Suprapubic skin (tissue), 4 donors: ENCODE measurements at regions not wholly inside any gene's neighbourhood (a gene's known extent, or its start where the extent isn't known, plus 50 kb on each side); places are given as distances from the start of the nearest gene placed in this dataset.

Experiments used
- DNase-seq, 2 donors: peaks; one replicate each; pipeline ENCODE4 v3.0.0-alpha.2; 2019; ENCODE audit warnings: low spot score in 2 of 2
- H3K27ac ChIP-seq: fragments of 200-600 bp; sonication (generic); one replicate; pipeline ENCODE4 v1.5.1; 2019
- H3K27me3 ChIP-seq: fragments of 200-600 bp; sonication (generic); one replicate; pipeline ENCODE4 v1.5.1; 2019
- H3K36me3 ChIP-seq: fragments of 200-600 bp; sonication (generic); one replicate; pipeline ENCODE4 v1.5.1; 2019
- H3K4me1 ChIP-seq: fragments of 200-600 bp; sonication (generic); one replicate; pipeline ENCODE4 v1.5.1; 2019
- H3K4me3 ChIP-seq: fragments of 200-600 bp; sonication (generic); one replicate; pipeline ENCODE4 v1.5.1; 2019; ENCODE audit warnings: mild to moderate bottlenecking
- H3K9me3 ChIP-seq: fragments of 200-600 bp; sonication (generic); one replicate; pipeline ENCODE4 v1.5.1; 2019
- CTCF ChIP-seq, 2 donors: fragments of 200-600 bp in 1 of 2; fragments of 450-650 bp in 1 of 2; sonication (generic) in 1 of 2; IDR thresholded peaks; one replicate each; pipeline ENCODE4 v1.5.1; 2016 to 2019; ENCODE audit warnings: antibody characterized with exemption in 2 of 2, mild to moderate bottlenecking in 1 of 2, moderate library complexity in 1 of 2
- EP300 ChIP-seq: sonication (generic); formaldehyde crosslinking; IDR thresholded peaks from one replicate; pipeline ENCODE4 v1.6.1; 2017; ENCODE audit warnings: antibody characterized with exemption
- POLR2A ChIP-seq, 2 donors: fragments of 450-650 bp; IDR thresholded peaks; one replicate each; pipeline ENCODE4 v1.6.1; 2017; ENCODE audit warnings: antibody characterized with exemption in 2 of 2, mild to moderate bottlenecking in 2 of 2, moderate library complexity in 2 of 2
- POLR2AphosphoS5 ChIP-seq, 3 donors: sonication (generic); formaldehyde crosslinking; IDR thresholded peaks; one replicate each; pipeline ENCODE4 v1.6.1; 2017; ENCODE audit warnings: antibody characterized with exemption in 3 of 3
- WGBS: methylation state at CpG from one replicate; pipeline ENCODE4 v1.1.5; 2018; 5-methylcytosine and 5-hydroxymethylcytosine counted together

DNA sequence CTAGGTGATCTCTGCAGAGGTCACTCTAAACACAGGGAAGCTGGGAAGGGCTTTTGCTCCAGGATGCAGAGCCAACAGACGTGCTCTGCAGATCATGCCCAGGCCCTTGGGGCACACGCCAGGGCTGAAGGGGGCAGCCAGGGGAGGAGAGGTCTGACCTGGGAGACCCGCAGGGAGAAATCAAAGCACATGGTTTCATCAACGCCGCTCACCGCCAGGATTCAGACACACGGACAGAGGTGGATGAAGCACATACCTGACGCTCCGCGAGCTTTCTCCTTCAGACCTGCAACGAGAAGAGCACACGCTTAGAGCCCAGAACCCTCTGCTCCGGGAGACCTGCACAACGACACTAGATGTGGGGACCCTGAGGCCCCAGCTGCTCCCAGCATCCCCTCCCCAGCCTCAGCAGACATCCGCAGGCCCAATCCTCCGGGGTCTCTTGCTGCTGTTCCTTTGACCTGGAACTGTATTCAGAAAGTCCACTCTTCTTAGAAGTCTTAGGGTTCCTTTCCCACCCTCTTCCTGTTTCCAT, 90.7 kb upstream of the IQSEC1 start:
- Histone ChIP-seq H3K27me3 (peaks cover 3% of the 10 kb centered on the region), H3K36me3 (no peaks in the 10 kb centered on the region), H3K27ac (no peak overlapping the region), H3K9me3 (no peaks in the 10 kb centered on the region), H3K4me1 (no peaks in the 10 kb centered on the region), H3K4me3 (no peak overlapping the region)
- WGBS = 94% methylated on average over 13 of the region's 16 CpGs
- no peak for DNase-seq
- TF ChIP-seq POLR2A (IDR thresholded peaks at IDR 0.05) = no peak

DNA sequence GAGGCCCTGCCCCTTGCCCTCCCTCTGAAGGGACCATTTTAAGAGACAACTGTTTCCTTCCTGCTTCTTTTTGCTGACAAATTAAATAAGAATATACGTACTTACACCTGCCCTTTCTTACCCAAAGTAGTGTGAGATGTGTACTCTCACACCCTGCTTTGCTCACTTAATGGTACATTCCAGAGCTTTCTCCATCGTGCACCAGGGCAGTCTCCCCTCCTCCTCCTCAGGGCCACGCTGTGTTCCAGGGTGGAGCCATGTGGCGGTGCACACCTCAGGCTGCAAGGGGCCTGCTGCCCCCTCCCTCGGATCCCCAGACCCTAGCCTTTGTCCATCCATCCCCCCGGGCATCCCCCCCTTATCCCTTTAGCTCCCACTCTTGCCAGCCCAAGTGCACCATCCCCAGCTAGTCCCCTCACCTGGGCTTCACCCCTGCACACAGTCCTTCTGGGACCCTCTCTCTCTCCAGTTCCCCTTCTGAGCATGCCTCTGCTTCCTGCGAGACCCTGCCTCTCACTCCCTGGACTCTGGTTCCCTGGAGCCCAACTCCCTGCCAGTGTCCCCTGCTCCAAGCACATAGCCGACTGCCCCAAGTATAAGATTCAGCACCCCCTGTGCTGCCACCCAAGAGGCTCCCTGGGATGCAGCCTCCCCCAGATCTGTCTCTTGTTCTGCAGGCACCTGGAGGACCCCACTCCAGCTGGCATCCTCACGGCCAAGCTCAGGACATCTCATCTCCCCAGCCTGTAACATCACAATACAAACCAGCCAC, 89.5 kb upstream of the IQSEC1 start:
- Histone ChIP-seq H3K9me3 (no peaks in the 10 kb centered on the region), H3K36me3 (no peaks in the 10 kb centered on the region), H3K27me3 (peaks cover 3% of the 10 kb centered on the region), H3K27ac (no peak overlapping the region), H3K4me1 (no peaks in the 10 kb centered on the region), H3K4me3 (no peak overlapping the region)
- WGBS = 78% methylated on average over 9 of the region's 9 CpGs
- DNase-seq = no peak
- TF ChIP-seq EP300 (no peak), POLR2AphosphoS5 (IDR thresholded peaks at IDR 0.05) (no peak), CTCF (IDR thresholded peaks at IDR 0.05) (no peak), POLR2A (IDR thresholded peaks at IDR 0.05) (no peak)

DNA sequence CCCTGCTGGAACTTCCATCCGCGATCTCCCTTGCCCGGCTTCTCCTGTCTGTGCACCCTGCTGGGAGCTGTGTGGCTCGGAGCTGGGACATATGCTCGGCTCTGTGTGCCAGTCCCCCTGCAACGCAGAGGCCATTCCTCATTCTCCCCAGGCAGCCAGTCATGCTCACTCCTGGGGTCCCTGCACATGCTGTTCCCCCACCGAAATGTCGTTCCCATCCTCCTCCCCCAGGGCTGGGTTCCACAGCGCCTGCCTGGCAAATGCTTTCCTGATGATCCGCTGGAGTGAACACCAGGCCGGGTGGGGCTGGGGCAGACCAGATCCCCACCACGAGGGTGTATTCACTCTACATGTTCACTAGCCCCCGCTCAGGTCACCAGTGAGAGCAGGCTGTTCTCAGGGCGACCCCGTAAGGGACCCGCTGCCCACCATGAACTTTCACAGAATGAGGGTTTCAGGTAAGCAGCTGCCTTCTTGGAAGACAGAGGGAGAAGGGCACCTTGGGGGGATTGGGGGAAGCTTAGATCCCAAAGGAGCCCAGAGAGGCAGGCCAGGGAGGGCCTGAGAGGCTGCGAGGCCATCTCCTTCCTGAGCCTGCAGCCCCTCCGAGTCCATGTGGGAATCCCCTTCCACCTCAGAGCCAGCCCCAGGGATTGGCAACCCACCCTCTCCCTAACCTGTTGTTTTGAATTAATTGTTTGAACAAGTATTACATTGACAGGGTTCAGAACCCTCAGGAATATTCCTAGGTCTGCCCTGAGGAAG, 88.7 kb upstream of the IQSEC1 start:
- Histone ChIP-seq H3K27me3 (peaks cover 3% of the 10 kb centered on the region), H3K9me3 (no peaks in the 10 kb centered on the region), H3K27ac (no peak overlapping the region), H3K4me3 (no peak overlapping the region), H3K36me3 (no peaks in the 10 kb centered on the region), H3K4me1 (no peaks in the 10 kb centered on the region)
- peak in 1 of 2 donors; percentile 46 for DNase-seq
- TF ChIP-seq CTCF (IDR thresholded peaks at IDR 0.05) = no peak
- TF ChIP-seq EP300 = no peak
- no peak for TF ChIP-seq POLR2AphosphoS5 (IDR thresholded peaks at IDR 0.05)
- no peak for TF ChIP-seq POLR2A (IDR thresholded peaks at IDR 0.05)
- 89% methylated on average over 15 of the region's 18 CpGs for WGBS

GRCh38 chr3:13161021-13161759, 88.0 kb upstream of the IQSEC1 start:
- no peaks in the 10 kb centered on the region for H3K36me3 ChIP-seq
- WGBS = 76% methylated on average over 21 of the region's 21 CpGs
- no peak for TF ChIP-seq CTCF (IDR thresholded peaks at IDR 0.05)
- no peak for TF ChIP-seq POLR2A (IDR thresholded peaks at IDR 0.05)
- no peak for TF ChIP-seq POLR2AphosphoS5 (IDR thresholded peaks at IDR 0.05)
- TF ChIP-seq EP300 = no peak
- DNase-seq = peak in 1 of 2 donors; percentile 38
- no peak overlapping the region for H3K27ac ChIP-seq
- peaks cover 3% of the 10 kb centered on the region for H3K27me3 ChIP-seq
- H3K4me3 ChIP-seq = no peak overlapping the region
- no peaks in the 10 kb centered on the region for H3K4me1 ChIP-seq
- no peaks in the 10 kb centered on the region for H3K9me3 ChIP-seq

- Histone ChIP-seq H3K36me3 (no peaks in the 10 kb centered on the region), H3K27ac (no peak overlapping the region), H3K4me3 (no peak overlapping the region), H3K9me3 (peaks cover 5% of the 10 kb centered on the region), H3K4me1 (no peaks in the 10 kb centered on the region), H3K27me3 (peaks cover 3% of the 10 kb centered on the region)
- TF ChIP-seq POLR2A (IDR thresholded peaks at IDR 0.05) (no peak), CTCF (IDR thresholded peaks at IDR 0.05) (no peak), POLR2AphosphoS5 (IDR thresholded peaks at IDR 0.05) (no peak), EP300 (no peak)
- 14% methylated on average over 1 of the region's 1 CpG for WGBS
- peak in 1 of 2 donors; percentile 29 for DNase-seq
These were observed 87.4 kb upstream of the IQSEC1 start for GRCh38 chr3:13160619-13161018.
